ENCODE measurements at regions not wholly inside any gene's neighbourhood (a gene's known extent, or its start where the extent isn't known, plus 50 kb on each side); places are given as distances from the start of the nearest gene placed in this dataset.

GRCh38 chr15:66894363-66894762, 171.0 kb upstream of the SMAD3 start:
- DNase-seq (ENCODE audit: low read depth, low spot score): no peak
- H3K4me3 Mint-ChIP-seq: no peak overlapping the region
- H3K9me3 Mint-ChIP-seq: peaks cover 3% of the 10 kb centered on the region
- TF ChIP-seq, protein P1, sequence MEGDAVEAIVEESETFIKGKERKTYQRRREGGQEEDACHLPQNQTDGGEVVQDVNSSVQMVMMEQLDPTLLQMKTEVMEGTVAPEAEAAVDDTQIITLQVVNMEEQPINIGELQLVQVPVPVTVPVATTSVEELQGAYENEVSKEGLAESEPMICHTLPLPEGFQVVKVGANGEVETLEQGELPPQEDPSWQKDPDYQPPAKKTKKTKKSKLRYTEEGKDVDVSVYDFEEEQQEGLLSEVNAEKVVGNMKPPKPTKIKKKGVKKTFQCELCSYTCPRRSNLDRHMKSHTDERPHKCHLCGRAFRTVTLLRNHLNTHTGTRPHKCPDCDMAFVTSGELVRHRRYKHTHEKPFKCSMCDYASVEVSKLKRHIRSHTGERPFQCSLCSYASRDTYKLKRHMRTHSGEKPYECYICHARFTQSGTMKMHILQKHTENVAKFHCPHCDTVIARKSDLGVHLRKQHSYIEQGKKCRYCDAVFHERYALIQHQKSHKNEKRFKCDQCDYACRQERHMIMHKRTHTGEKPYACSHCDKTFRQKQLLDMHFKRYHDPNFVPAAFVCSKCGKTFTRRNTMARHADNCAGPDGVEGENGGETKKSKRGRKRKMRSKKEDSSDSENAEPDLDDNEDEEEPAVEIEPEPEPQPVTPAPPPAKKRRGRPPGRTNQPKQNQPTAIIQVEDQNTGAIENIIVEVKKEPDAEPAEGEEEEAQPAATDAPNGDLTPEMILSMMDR (conservative IDR thresholded peaks at IDR 0.05): no peak
- no peaks in the 10 kb centered on the region for H3K27me3 Mint-ChIP-seq (ENCODE audit: low read depth)
- H3K4me1 Mint-ChIP-seq: no peaks in the 10 kb centered on the region
- H3K36me3 Mint-ChIP-seq (ENCODE audit: low read depth): no peaks in the 10 kb centered on the region
- H3K27ac Mint-ChIP-seq (ENCODE audit: unreplicated experiment): no peak overlapping the region

DNA sequence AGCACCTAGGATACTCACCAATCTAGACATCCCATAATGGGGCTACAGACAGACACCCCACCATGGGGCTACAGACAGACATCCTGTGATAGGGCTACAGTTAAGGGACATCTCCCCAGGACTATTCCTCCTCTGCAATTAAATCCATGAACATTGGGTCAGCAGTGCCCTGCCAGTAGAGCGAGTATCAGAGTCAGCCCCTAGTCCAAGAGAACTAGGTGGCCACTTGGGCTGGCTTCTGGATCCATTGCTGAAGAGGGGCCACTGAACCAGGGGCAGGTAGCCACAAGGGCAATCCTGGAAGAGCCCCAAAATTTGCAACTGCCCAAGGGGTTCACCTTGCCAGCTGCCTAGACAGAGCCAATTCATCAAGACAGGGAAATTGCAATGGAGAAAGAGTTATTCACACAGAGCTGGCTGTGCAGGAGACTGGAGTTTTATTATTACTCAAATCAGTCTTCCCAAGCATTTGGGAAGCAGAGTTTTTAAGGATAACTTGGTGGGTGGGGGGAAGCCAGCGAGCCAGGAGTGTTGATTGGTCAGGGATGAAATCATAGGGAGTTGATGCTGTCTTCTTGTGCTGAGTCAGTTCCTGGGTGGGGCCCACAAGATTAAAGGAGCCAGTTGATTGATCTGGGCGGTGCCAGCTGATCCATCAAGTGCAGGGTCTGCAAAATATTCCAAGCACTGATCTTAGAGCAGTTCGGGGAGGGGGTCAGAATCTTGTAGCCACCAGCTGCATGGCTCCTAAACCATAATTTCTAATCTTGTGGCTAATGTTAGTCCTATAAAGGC, 170.2 kb upstream of the SMAD3 start:
- no peak overlapping the region for H3K27ac Mint-ChIP-seq (ENCODE audit: unreplicated experiment)
- TF ChIP-seq, protein P1 (conservative IDR thresholded peaks at IDR 0.05): no peak
- no peaks in the 10 kb centered on the region for H3K27me3 Mint-ChIP-seq (ENCODE audit: low read depth)
- H3K9me3 Mint-ChIP-seq: peaks cover 3% of the 10 kb centered on the region
- H3K4me3 Mint-ChIP-seq: no peak overlapping the region
- no peak for DNase-seq (ENCODE audit: low read depth, low spot score)
- H3K4me1 Mint-ChIP-seq: no peaks in the 10 kb centered on the region
- H3K36me3 Mint-ChIP-seq (ENCODE audit: low read depth): no peaks in the 10 kb centered on the region

DNA sequence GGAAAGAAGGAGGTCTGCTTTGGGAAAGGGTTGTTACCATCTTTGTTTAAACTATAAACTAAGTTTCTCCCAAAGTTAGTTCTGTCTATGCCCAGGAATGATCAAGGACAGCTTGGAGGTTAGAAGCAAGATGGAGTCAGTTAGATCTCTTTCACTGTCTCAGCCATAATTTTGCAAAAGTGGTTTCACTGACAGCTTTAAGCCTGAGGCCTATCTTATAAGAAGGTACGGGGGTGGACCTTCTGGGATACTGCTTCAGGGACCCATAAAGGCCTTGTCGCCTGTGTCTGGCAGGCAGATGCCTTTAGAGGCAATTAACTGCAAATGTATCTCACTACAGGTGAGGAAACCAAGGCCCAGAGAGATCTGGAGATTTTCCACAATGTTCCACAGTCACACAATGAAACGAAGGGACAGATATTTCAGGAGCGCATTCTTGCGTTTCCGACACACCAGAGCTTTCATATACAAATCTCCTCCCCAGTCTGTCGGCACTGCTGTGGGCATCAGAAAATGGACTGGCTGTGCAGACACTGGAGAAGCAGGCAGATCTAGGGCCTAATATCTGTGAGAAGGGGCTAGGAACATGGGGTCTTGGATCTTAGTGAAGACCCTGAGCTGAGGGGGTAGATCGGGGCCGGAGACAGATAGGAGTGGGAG, 169.5 kb upstream of the SMAD3 start:
- no peaks in the 10 kb centered on the region for H3K27me3 Mint-ChIP-seq (ENCODE audit: low read depth)
- TF ChIP-seq, protein P1 (conservative IDR thresholded peaks at IDR 0.05): no peak
- H3K4me3 Mint-ChIP-seq: no peak overlapping the region
- no peaks in the 10 kb centered on the region for H3K4me1 Mint-ChIP-seq
- DNase-seq (ENCODE audit: low read depth, low spot score): no peak
- no peaks in the 10 kb centered on the region for H3K36me3 Mint-ChIP-seq (ENCODE audit: low read depth)
- H3K27ac Mint-ChIP-seq (ENCODE audit: unreplicated experiment): no peak overlapping the region
- H3K9me3 Mint-ChIP-seq: peaks cover 3% of the 10 kb centered on the region

GRCh38 chr15:66896611-66897010, 168.8 kb upstream of the SMAD3 start:
- H3K36me3 Mint-ChIP-seq (ENCODE audit: low read depth): no peaks in the 10 kb centered on the region
- peaks cover under 1% of the 10 kb centered on the region for H3K9me3 Mint-ChIP-seq
- H3K27ac Mint-ChIP-seq (ENCODE audit: unreplicated experiment): no peak overlapping the region
- H3K27me3 Mint-ChIP-seq (ENCODE audit: low read depth): no peaks in the 10 kb centered on the region
- TF ChIP-seq, protein P1 (conservative IDR thresholded peaks at IDR 0.05): no peak
- DNase-seq (ENCODE audit: low read depth, low spot score): no peak
- no peaks in the 10 kb centered on the region for H3K4me1 Mint-ChIP-seq
- H3K4me3 Mint-ChIP-seq: no peak overlapping the region

- Mint-ChIP-seq H3K27me3 (ENCODE audit: low read depth) (no peaks in the 10 kb centered on the region), H3K9me3 (no peaks in the 10 kb centered on the region), H3K27ac (ENCODE audit: unreplicated experiment) (no peak overlapping the region), H3K36me3 (ENCODE audit: low read depth) (no peaks in the 10 kb centered on the region), H3K4me3 (no peak overlapping the region), H3K4me1 (no peaks in the 10 kb centered on the region)
- TF ChIP-seq, protein P1 (conservative IDR thresholded peaks at IDR 0.05): no peak
- DNase-seq (ENCODE audit: low read depth, low spot score): no peak
Measured at GRCh38 chr15:66897416-66897815, 168.0 kb upstream of the SMAD3 start.

Data from neural crest cell (in vitro differentiated cells).